H9 (cell line): ENCODE measurements at regions not wholly inside any gene's neighbourhood (a gene's known extent, or its start where the extent isn't known, plus 50 kb on each side); places are given as distances from the start of the nearest gene placed in this dataset.
"Not testable (repeated sequence)": the region's sequence is repeated elsewhere in the genome, so short reads cannot be mapped to it uniquely, and the experiment has no call there.

Experiments used
- DNase-seq: peaks from one replicate; pipeline ENCODE4 v3.0.0-alpha.2; 2017
- H2AFZ ChIP-seq: one replicate; pipeline ENCODE4 v1.6.1; 2013; ENCODE audit warnings: mild to moderate bottlenecking, low read length, control low read depth, moderate library complexity
- H2AK5ac ChIP-seq: 2 replicates; pipeline ENCODE4 v1.6.1; 2013; ENCODE audit warnings: low read length, control low read depth, mixed read lengths; ENCODE audit not compliant: insufficient read length
- H2BK120ac ChIP-seq: one replicate; pipeline ENCODE4 v1.6.1; 2013; ENCODE audit warnings: low read depth, mild to moderate bottlenecking, low read length, control low read depth, inconsistent platforms; ENCODE audit not compliant: poor library complexity, severe bottlenecking
- H2BK12ac ChIP-seq: 2 replicates; pipeline ENCODE4 v1.6.1; 2013; ENCODE audit warnings: low read length, control low read depth, mixed read lengths, low read depth; ENCODE audit not compliant: insufficient read length
- H2BK15ac ChIP-seq: 2 replicates; pipeline ENCODE4 v1.6.1; 2013; ENCODE audit warnings: low read depth, low read length, control low read depth
- H2BK20ac ChIP-seq: one replicate; pipeline ENCODE4 v1.6.1; 2013; ENCODE audit warnings: low read depth, mild to moderate bottlenecking, low read length, control low read depth, inconsistent platforms; ENCODE audit not compliant: poor library complexity, severe bottlenecking
- H2BK5ac ChIP-seq: 2 replicates; pipeline ENCODE4 v1.6.1; 2013; ENCODE audit warnings: low read length, control low read depth, mixed read lengths; ENCODE audit not compliant: insufficient read length
- H3K14ac ChIP-seq: 2 replicates; pipeline ENCODE4 v1.6.1; 2013; ENCODE audit warnings: low read length, control low read depth; ENCODE audit not compliant: insufficient read depth
- H3K18ac ChIP-seq: 2 replicates; pipeline ENCODE4 v1.6.1; 2013; ENCODE audit warnings: low read depth, mild to moderate bottlenecking, mixed read lengths, low read length, control low read depth; ENCODE audit not compliant: insufficient read length
- H3K23ac ChIP-seq: 2 replicates; pipeline ENCODE4 v1.6.1; 2013; ENCODE audit warnings: low read length, control low read depth, mixed read lengths, low read depth; ENCODE audit not compliant: insufficient read length
- H3K23me2 ChIP-seq: 2 replicates; pipeline ENCODE4 v1.6.1; 2013; ENCODE audit warnings: low read depth, mild to moderate bottlenecking, mixed read lengths, low read length, control low read depth; ENCODE audit not compliant: insufficient read length, poor library complexity, severe bottlenecking
- H3K27ac ChIP-seq: 2 replicates; pipeline ENCODE4 v1.5.1; 2013; ENCODE audit warnings: low read length, control low read depth, mixed read lengths, low read depth; ENCODE audit not compliant: insufficient read length
- H3K27me3 ChIP-seq: 2 replicates; pipeline ENCODE4 v1.6.1; 2013; ENCODE audit warnings: low read length, control low read depth, inconsistent platforms; ENCODE audit not compliant: insufficient read depth
- H3K4ac ChIP-seq: 2 replicates; pipeline ENCODE4 v1.6.1; 2013; ENCODE audit warnings: low read depth, mild to moderate bottlenecking, control low read depth, inconsistent platforms, low read length, moderate library complexity
- H3K4me1 ChIP-seq: 2 replicates; pipeline ENCODE4 v1.6.1; 2013; ENCODE audit warnings: low read length, control low read depth, inconsistent platforms; ENCODE audit not compliant: insufficient read depth
- H3K4me2 ChIP-seq: 2 replicates; pipeline ENCODE4 v1.6.1; 2013; ENCODE audit warnings: low read length, control low read depth, mixed read lengths; ENCODE audit not compliant: insufficient read length, insufficient read depth
- H3K56ac ChIP-seq: 2 replicates; pipeline ENCODE4 v1.6.1; 2013; ENCODE audit warnings: low read depth, mild to moderate bottlenecking, mixed read lengths, low read length, control low read depth; ENCODE audit not compliant: insufficient read length
- H3K79me1 ChIP-seq: 2 replicates; pipeline ENCODE4 v1.6.1; 2013; ENCODE audit warnings: low read depth, mild to moderate bottlenecking, moderate library complexity, low read length, control low read depth, inconsistent platforms; ENCODE audit not compliant: insufficient read depth, poor library complexity, severe bottlenecking
- H3K79me2 ChIP-seq: 2 replicates; pipeline ENCODE4 v1.6.1; 2013; ENCODE audit warnings: low read length, control low read depth, inconsistent platforms; ENCODE audit not compliant: insufficient read depth
- H3K9ac ChIP-seq: 2 replicates; pipeline ENCODE4 v1.6.1; 2013; ENCODE audit warnings: low read length, control low read depth, mixed read lengths; ENCODE audit not compliant: insufficient read length; ENCODE audit errors: extremely low read depth
- H3K9me3 ChIP-seq: one replicate; pipeline ENCODE4 v1.6.1; 2013; ENCODE audit warnings: low read depth, low read length, inconsistent platforms; ENCODE audit not compliant: control insufficient read depth
- H3T11ph ChIP-seq: one replicate; pipeline ENCODE4 v1.6.1; 2013; ENCODE audit warnings: mild to moderate bottlenecking, low read length, control low read depth, inconsistent platforms
- H4K20me1 ChIP-seq: one replicate; pipeline ENCODE4 v1.6.1; 2013; ENCODE audit not compliant: control insufficient read depth, insufficient read length, insufficient read depth
- H4K5ac ChIP-seq: 2 replicates; pipeline ENCODE4 v1.6.1; 2013; ENCODE audit warnings: low read depth, mild to moderate bottlenecking, mixed read lengths, low read length, control low read depth; ENCODE audit not compliant: insufficient read length
- H4K8ac ChIP-seq: replicated peaks from 2 replicates; pipeline ENCODE4 v1.6.1; 2013; ENCODE audit warnings: low read length, control low read depth, mixed read lengths, low read depth; ENCODE audit not compliant: insufficient read length
- H4K91ac ChIP-seq: 2 replicates; pipeline ENCODE4 v1.6.1; 2013; ENCODE audit warnings: low read depth, mild to moderate bottlenecking, moderate library complexity, mixed read lengths, low read length, control low read depth; ENCODE audit not compliant: insufficient read length
- H3K27ac Mint-ChIP-seq, 3 experiments: 2 replicates in 2 of 3; 3 replicates in 1 of 3; pipeline ENCODE4 v1.8.0; 2020 to 2021; ENCODE audit warnings: mixed read lengths in 3 of 3, mild to moderate bottlenecking in 1 of 3, moderate library complexity in 1 of 3
- H3K27me3 Mint-ChIP-seq: 2 replicates; pipeline ENCODE4 v1.8.0; 2021; ENCODE audit warnings: low read depth, mild to moderate bottlenecking, moderate library complexity, mixed read lengths
- H3K36me3 Mint-ChIP-seq, 3 experiments: 2 replicates in 2 of 3; 3 replicates in 1 of 3; pipeline ENCODE4 v1.8.0; 2020 to 2021; ENCODE audit warnings: low read depth in 3 of 3, mixed read lengths in 3 of 3; ENCODE audit not compliant: insufficient read depth in 1 of 3
- H3K4me1 Mint-ChIP-seq, 2 experiments: 2 replicates each; pipeline ENCODE4 v1.8.0; 2020; ENCODE audit warnings: mixed read lengths in 2 of 2
- H3K4me3 Mint-ChIP-seq, 2 experiments: 2 replicates in 1 of 2; 3 replicates in 1 of 2; pipeline ENCODE4 v1.8.0; 2020 to 2021; ENCODE audit warnings: mild to moderate bottlenecking in 2 of 2, mixed read lengths in 2 of 2, moderate library complexity in 1 of 2
- H3K9me3 Mint-ChIP-seq, 2 experiments: 2 replicates in 1 of 2; 3 replicates in 1 of 2; pipeline ENCODE4 v1.8.0; 2020; ENCODE audit warnings: mild to moderate bottlenecking in 2 of 2, mixed read lengths in 2 of 2, moderate library complexity in 1 of 2
- CTCF ChIP-seq: fragments of 200-600 bp; sonication (generic); conservative IDR thresholded peaks from 3 replicates; pipeline ENCODE4 v1.8.0; 2021; ENCODE audit warnings: antibody characterized with exemption, mild to moderate bottlenecking
- WGBS: extraction: QIAGEN DNeasy Blood & Tissue Kit; methylation state at CpG from one replicate; pipeline ENCODE4 v1.1.7; 2013; ENCODE audit warnings: missing lambda C conversion rate, low lambda C conversion rate, mixed read lengths; ENCODE audit not compliant: insufficient read length; ENCODE audit errors: extremely low coverage; 5-methylcytosine and 5-hydroxymethylcytosine counted together

- Histone ChIP-seq H3T11ph (no peak overlapping the region), H3K27me3 (no peaks in the 10 kb centered on the region), H3K23ac (no peak overlapping the region), H2BK5ac (no peak overlapping the region), H3K4ac (no peak overlapping the region), H2BK15ac (no peak overlapping the region), H3K79me1 (no peaks in the 10 kb centered on the region), H4K20me1 (no peaks in the 10 kb centered on the region), H3K4me1 (no peaks in the 10 kb centered on the region), H3K4me2 (no peak overlapping the region), H3K79me2 (no peaks in the 10 kb centered on the region), H3K14ac (no peak overlapping the region), H4K8ac (no peak overlapping the region), H4K5ac (no peak overlapping the region), H2BK12ac (no peak overlapping the region), H2AK5ac (no peak overlapping the region), H3K56ac (no peak overlapping the region), H3K18ac (no peak overlapping the region), H4K91ac (no peak overlapping the region), H3K27ac (no peak overlapping the region), H3K9me3 (no peaks in the 10 kb centered on the region), H2AFZ (no peak overlapping the region), H3K9ac (no peak overlapping the region), H2BK20ac (no peak overlapping the region), H2BK120ac (no peak overlapping the region), H3K23me2 (no peaks in the 10 kb centered on the region)
- H3K4me1 Mint-ChIP-seq = no peaks in the 10 kb centered on the region
- WGBS = no CpG with 5 or more reads among the region's 1 CpG
- no peak overlapping the region for H3K4me3 Mint-ChIP-seq
- H3K27me3 Mint-ChIP-seq = no peaks in the 10 kb centered on the region
- no peak for TF ChIP-seq CTCF
- H3K27ac Mint-ChIP-seq = peak overlapping the region in 1 of 3 experiments; percentile 5; a peak in 2 of 7 replicates
- DNase-seq = no peak
- no peaks in the 10 kb centered on the region for H3K36me3 Mint-ChIP-seq
- H3K9me3 Mint-ChIP-seq = peaks cover 0 to 3% of the 10 kb centered on the region in 2 experiments; a peak in 1 of 5 replicates
Observed at GRCh38 chr3:180421721-180422120, 180.2 kb upstream of the TTC14 start.

GRCh38 chr3:180424305-180424704 lies 177.7 kb upstream of the TTC14 start:
- H3K4me2 ChIP-seq, H4K20me1 ChIP-seq, H4K5ac ChIP-seq, H3K9ac ChIP-seq, H3K9me3 ChIP-seq, H2AK5ac ChIP-seq, H2BK20ac ChIP-seq, H3K14ac ChIP-seq, H3K18ac ChIP-seq, H3K23me2 ChIP-seq, H3K27ac Mint-ChIP-seq, H2BK120ac ChIP-seq, H3K36me3 Mint-ChIP-seq, H3K79me2 ChIP-seq, H2BK5ac ChIP-seq, H4K8ac ChIP-seq, H3T11ph ChIP-seq, H3K23ac ChIP-seq, H3K27ac ChIP-seq, H3K79me1 ChIP-seq, H3K4me3 Mint-ChIP-seq, H3K27me3 Mint-ChIP-seq, DNase-seq, H2AFZ ChIP-seq, H3K4me1 ChIP-seq, H3K4me1 Mint-ChIP-seq, H3K9me3 Mint-ChIP-seq, H2BK12ac ChIP-seq, H2BK15ac ChIP-seq, H4K91ac ChIP-seq, H3K4ac ChIP-seq, H3K56ac ChIP-seq, H3K27me3 ChIP-seq: not testable (repeated sequence)
- no CpG with 5 or more reads among the region's 4 CpGs for WGBS
